SHP77 (cell line): ENCODE measurements at regions not wholly inside any gene's neighbourhood (a gene's known extent, or its start where the extent isn't known, plus 50 kb on each side); places are given as distances from the start of the nearest gene placed in this dataset.

Source experiments
- DNase-seq, 2 experiments: peaks; one replicate each; lab custom pipeline; 2025; lab: John Stamatoyannopoulos, UW

- DNase-seq: no peak
Observed at GRCh38 chr11:134577751-134578395, 165.8 kb upstream of the B3GAT1 start.

GRCh38 chr11:134576721-134577171 lies 164.7 kb upstream of the B3GAT1 start:
- no peak for DNase-seq

GRCh38 chr11:134576286-134576685 lies 164.2 kb upstream of the B3GAT1 start:
- DNase-seq: no peak

- DNase-seq: no peak
Observed at GRCh38 chr11:134575504-134576230, 163.6 kb upstream of the B3GAT1 start.

GRCh38 chr11:134574947-134575346 lies 162.9 kb upstream of the B3GAT1 start:
- no peak for DNase-seq

- DNase-seq: no peak
Observed at GRCh38 chr11:134574425-134574824, 162.4 kb upstream of the B3GAT1 start.

- no peak for DNase-seq
Observed at GRCh38 chr11:134573857-134574256, 161.8 kb upstream of the B3GAT1 start.

GRCh38 chr11:134572741-134573675 lies 161.0 kb upstream of the B3GAT1 start:
- DNase-seq: no peak

- no peak for DNase-seq
Observed at GRCh38 chr11:134571301-134571700, 159.3 kb upstream of the B3GAT1 start.

- DNase-seq: no peak
Observed at GRCh38 chr11:134569195-134569594, 157.2 kb upstream of the B3GAT1 start.

GRCh38 chr11:134566311-134566710 lies 154.3 kb upstream of the B3GAT1 start:
- no peak for DNase-seq

GRCh38 chr11:134565343-134565891 lies 153.4 kb upstream of the B3GAT1 start:
- DNase-seq: no peak

- DNase-seq: no peak
Observed at GRCh38 chr11:134564472-134565200, 152.6 kb upstream of the B3GAT1 start.

GRCh38 chr11:134562941-134563471 lies 151.0 kb upstream of the B3GAT1 start:
- DNase-seq: no peak

GRCh38 chr11:134562196-134562595 lies 150.2 kb upstream of the B3GAT1 start:
- DNase-seq: no peak

- DNase-seq: no peak
Observed at GRCh38 chr11:134561331-134561720, 149.3 kb upstream of the B3GAT1 start.

GRCh38 chr11:134560566-134561330 lies 148.7 kb upstream of the B3GAT1 start:
- no peak for DNase-seq

GRCh38 chr11:134560066-134560465 lies 148.0 kb upstream of the B3GAT1 start:
- no peak for DNase-seq

GRCh38 chr11:134559602-134559962 lies 147.5 kb upstream of the B3GAT1 start:
- DNase-seq: no peak

GRCh38 chr11:134558916-134559601 lies 147.0 kb upstream of the B3GAT1 start:
- no peak for DNase-seq
